ENCODE measurements at regions not wholly inside any gene's neighbourhood (a gene's known extent, or its start where the extent isn't known, plus 50 kb on each side); places are given as distances from the start of the nearest gene placed in this dataset.

GRCh38 chr1:221212926-221213325, 333.7 kb downstream of the HLX start:
- no peaks in the 10 kb centered on the region for H3K27me3 ChIP-seq (ENCODE audit: insufficient read depth, low read length)
- no peaks in the 10 kb centered on the region for H3K4me1 ChIP-seq (ENCODE audit: insufficient read depth, low read length, severe bottlenecking)
- H3K36me3 ChIP-seq (ENCODE audit: insufficient read depth, low read length) = no peaks in the 10 kb centered on the region
- no peaks in the 10 kb centered on the region for H4K20me1 ChIP-seq (ENCODE audit: insufficient read depth, low read length)
- no peak overlapping the region for H3K27ac ChIP-seq (ENCODE audit: low read depth, low read length, poor library complexity, severe bottlenecking)
- no peaks in the 10 kb centered on the region for H3F3A ChIP-seq (ENCODE audit: insufficient read depth, low read length)
- no peak overlapping the region for H3K4me2 ChIP-seq (ENCODE audit: low read length)
- H2AFZ ChIP-seq (ENCODE audit: low read length) = no peak overlapping the region
- no peaks in the 10 kb centered on the region for H3K9me3 ChIP-seq (ENCODE audit: low read length)
- H3K79me2 ChIP-seq (ENCODE audit: insufficient read depth, low read length) = no peaks in the 10 kb centered on the region
- H3K9me2 ChIP-seq (ENCODE audit: low read depth, low read length) = no peaks in the 10 kb centered on the region
- no peak overlapping the region for H3K9ac ChIP-seq (ENCODE audit: low read length)
- TF ChIP-seq CTCF (IDR thresholded peaks at IDR 0.05; ENCODE audit: low read length) (no peak), EZH2 (IDR thresholded peaks at IDR 0.05; ENCODE audit: borderline replicate concordance, low read length) (no peak)
- no peak overlapping the region for H3K4me3 ChIP-seq (ENCODE audit: low read depth, low read length, poor library complexity, severe bottlenecking)

GRCh38 chr1:221217029-221217428, 337.8 kb downstream of the HLX start:
- no peak overlapping the region for H3K4me3 ChIP-seq (ENCODE audit: low read depth, low read length, poor library complexity, severe bottlenecking)
- H3K4me2 ChIP-seq (ENCODE audit: low read length) = no peak overlapping the region
- no peaks in the 10 kb centered on the region for H3F3A ChIP-seq (ENCODE audit: insufficient read depth, low read length)
- no peaks in the 10 kb centered on the region for H3K79me2 ChIP-seq (ENCODE audit: insufficient read depth, low read length)
- TF ChIP-seq EZH2 (IDR thresholded peaks at IDR 0.05; ENCODE audit: borderline replicate concordance, low read length) (no peak), CTCF (IDR thresholded peaks at IDR 0.05; ENCODE audit: low read length) (no peak)
- no peaks in the 10 kb centered on the region for H3K9me3 ChIP-seq (ENCODE audit: low read length)
- no peak overlapping the region for H3K9ac ChIP-seq (ENCODE audit: low read length)
- H3K27me3 ChIP-seq (ENCODE audit: insufficient read depth, low read length) = no peaks in the 10 kb centered on the region
- no peaks in the 10 kb centered on the region for H3K4me1 ChIP-seq (ENCODE audit: insufficient read depth, low read length, severe bottlenecking)
- H3K36me3 ChIP-seq (ENCODE audit: insufficient read depth, low read length) = no peaks in the 10 kb centered on the region
- H3K9me2 ChIP-seq (ENCODE audit: low read depth, low read length) = no peaks in the 10 kb centered on the region
- no peak overlapping the region for H3K27ac ChIP-seq (ENCODE audit: low read depth, low read length, poor library complexity, severe bottlenecking)
- H2AFZ ChIP-seq (ENCODE audit: low read length) = no peak overlapping the region
- no peaks in the 10 kb centered on the region for H4K20me1 ChIP-seq (ENCODE audit: insufficient read depth, low read length)

- Histone ChIP-seq H3K4me1 (ENCODE audit: insufficient read depth, low read length, severe bottlenecking) (no peaks in the 10 kb centered on the region), H2AFZ (ENCODE audit: low read length) (no peak overlapping the region), H3K9me3 (ENCODE audit: low read length) (0 out of 2 replicates have a peak, but pooled peaks cover 2% of the 10 kb centered on the region), H3K36me3 (ENCODE audit: insufficient read depth, low read length) (no peaks in the 10 kb centered on the region), H4K20me1 (ENCODE audit: insufficient read depth, low read length) (no peaks in the 10 kb centered on the region), H3F3A (ENCODE audit: insufficient read depth, low read length) (no peaks in the 10 kb centered on the region), H3K4me3 (ENCODE audit: low read depth, low read length, poor library complexity, severe bottlenecking) (no peak overlapping the region), H3K4me2 (ENCODE audit: low read length) (no peak overlapping the region), H3K27ac (ENCODE audit: low read depth, low read length, poor library complexity, severe bottlenecking) (no peak overlapping the region), H3K79me2 (ENCODE audit: insufficient read depth, low read length) (no peaks in the 10 kb centered on the region), H3K9me2 (ENCODE audit: low read depth, low read length) (no peaks in the 10 kb centered on the region), H3K27me3 (ENCODE audit: insufficient read depth, low read length) (no peaks in the 10 kb centered on the region), H3K9ac (ENCODE audit: low read length) (no peak overlapping the region)
- no peak for TF ChIP-seq EZH2 (IDR thresholded peaks at IDR 0.05; ENCODE audit: borderline replicate concordance, low read length)
- TF ChIP-seq CTCF (IDR thresholded peaks at IDR 0.05; ENCODE audit: low read length) = no peak
These were observed 344.0 kb downstream of the HLX start for GRCh38 chr1:221223281-221223680.
